Prostate gland (tissue), 2 donors: ENCODE measurements at regions not wholly inside any gene's neighbourhood (a gene's known extent, or its start where the extent isn't known, plus 50 kb on each side); places are given as distances from the start of the nearest gene placed in this dataset.

Source experiments
- POLR2AphosphoS5 ChIP-seq: sonication (generic); formaldehyde crosslinking; IDR thresholded peaks from one replicate; pipeline ENCODE4 v1.6.1; 2017; ENCODE audit warnings: antibody characterized with exemption
- TF ChIP-seq, protein P1 (sequence below), 4 experiments: fragments of 200-600 bp in 2 of 4; fragments of 450-650 bp in 2 of 4; sonication (generic) in 2 of 4; IDR thresholded peaks; 1 replicate in 3 of 4; 2 replicates in 1 of 4; pipeline ENCODE4 v1.5.1; 2016 to 2019; ENCODE audit warnings: antibody characterized with exemption in 4 of 4, mild to moderate bottlenecking in 2 of 4, moderate library complexity in 2 of 4

- TF ChIP-seq, protein P1, sequence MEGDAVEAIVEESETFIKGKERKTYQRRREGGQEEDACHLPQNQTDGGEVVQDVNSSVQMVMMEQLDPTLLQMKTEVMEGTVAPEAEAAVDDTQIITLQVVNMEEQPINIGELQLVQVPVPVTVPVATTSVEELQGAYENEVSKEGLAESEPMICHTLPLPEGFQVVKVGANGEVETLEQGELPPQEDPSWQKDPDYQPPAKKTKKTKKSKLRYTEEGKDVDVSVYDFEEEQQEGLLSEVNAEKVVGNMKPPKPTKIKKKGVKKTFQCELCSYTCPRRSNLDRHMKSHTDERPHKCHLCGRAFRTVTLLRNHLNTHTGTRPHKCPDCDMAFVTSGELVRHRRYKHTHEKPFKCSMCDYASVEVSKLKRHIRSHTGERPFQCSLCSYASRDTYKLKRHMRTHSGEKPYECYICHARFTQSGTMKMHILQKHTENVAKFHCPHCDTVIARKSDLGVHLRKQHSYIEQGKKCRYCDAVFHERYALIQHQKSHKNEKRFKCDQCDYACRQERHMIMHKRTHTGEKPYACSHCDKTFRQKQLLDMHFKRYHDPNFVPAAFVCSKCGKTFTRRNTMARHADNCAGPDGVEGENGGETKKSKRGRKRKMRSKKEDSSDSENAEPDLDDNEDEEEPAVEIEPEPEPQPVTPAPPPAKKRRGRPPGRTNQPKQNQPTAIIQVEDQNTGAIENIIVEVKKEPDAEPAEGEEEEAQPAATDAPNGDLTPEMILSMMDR (IDR thresholded peaks at IDR 0.05) = no peak
- TF ChIP-seq POLR2AphosphoS5 = no peak
These were observed 1033.6 kb downstream of the FAM181B start for GRCh38 chr11:81700076-81700475.
